ENCODE measurements at regions not wholly inside any gene's neighbourhood (a gene's known extent, or its start where the extent isn't known, plus 50 kb on each side); places are given as distances from the start of the nearest gene placed in this dataset.

- no peak for DNase-seq (ENCODE audit: low read depth)
Measured at GRCh38 chr3:86731501-86731901, 259.4 kb downstream of the VGLL3 start.

DNA sequence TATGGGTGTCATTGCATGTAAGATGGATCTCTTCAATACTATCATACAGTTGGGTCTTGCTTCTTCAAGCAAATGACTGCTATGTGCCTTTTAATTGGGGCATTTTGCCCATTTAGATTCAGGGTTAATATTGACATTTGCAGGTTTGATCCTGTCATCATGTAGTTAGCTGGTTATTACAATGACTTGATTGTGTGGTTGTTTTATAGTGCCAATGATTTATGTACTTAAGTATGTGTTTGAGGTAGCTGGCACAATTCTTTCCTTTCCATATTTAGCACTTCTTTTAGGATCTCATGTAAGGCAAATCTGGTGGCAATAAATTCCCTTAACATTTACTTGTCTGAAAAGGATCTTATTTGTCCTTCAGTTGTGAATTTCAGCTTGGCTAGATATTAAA lies 267.5 kb downstream of the VGLL3 start:
- DNase-seq (ENCODE audit: low read depth), result no peak

- DNase-seq (ENCODE audit: low read depth), result no peak
Measured at GRCh38 chr3:86711634-86712033, 279.3 kb downstream of the VGLL3 start.

GRCh38 chr3:86708893-86709292 lies 282.1 kb downstream of the VGLL3 start:
- DNase-seq (ENCODE audit: low read depth), result no peak

- peak; percentile 11 for DNase-seq (ENCODE audit: low read depth)
Measured at GRCh38 chr3:86702381-86702958, 288.5 kb downstream of the VGLL3 start.

- DNase-seq (ENCODE audit: low read depth), result no peak
Measured at GRCh38 chr3:86695752-86696151, 295.2 kb downstream of the VGLL3 start.

GRCh38 chr3:86673991-86674390 lies 317.0 kb downstream of the VGLL3 start:
- no peak for DNase-seq (ENCODE audit: low read depth)

DNA sequence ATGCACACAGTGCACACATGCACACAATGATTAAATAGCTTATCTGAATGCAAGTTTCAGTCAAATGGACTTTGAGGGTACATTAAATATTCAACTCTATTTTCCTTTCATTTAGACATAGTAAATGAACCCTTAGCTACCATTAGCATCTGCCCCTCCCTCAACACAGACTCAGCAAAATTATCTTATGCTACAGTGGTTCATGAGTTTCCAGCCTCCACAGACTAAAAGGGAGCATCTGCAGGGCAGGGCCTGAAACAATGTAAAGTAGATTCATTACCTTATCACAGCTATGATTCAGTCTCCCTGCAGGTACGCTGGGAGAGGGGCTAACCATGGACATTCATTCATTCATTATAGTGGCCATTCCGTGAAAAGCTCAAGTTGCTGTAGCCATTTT lies 329.1 kb downstream of the VGLL3 start:
- no peak for DNase-seq (ENCODE audit: low read depth)

GRCh38 chr3:86658876-86659275 lies 332.1 kb downstream of the VGLL3 start:
- no peak for DNase-seq (ENCODE audit: low read depth)

GRCh38 chr3:86654806-86655460 lies 336.0 kb downstream of the VGLL3 start:
- no peak for DNase-seq (ENCODE audit: low read depth)

DNA sequence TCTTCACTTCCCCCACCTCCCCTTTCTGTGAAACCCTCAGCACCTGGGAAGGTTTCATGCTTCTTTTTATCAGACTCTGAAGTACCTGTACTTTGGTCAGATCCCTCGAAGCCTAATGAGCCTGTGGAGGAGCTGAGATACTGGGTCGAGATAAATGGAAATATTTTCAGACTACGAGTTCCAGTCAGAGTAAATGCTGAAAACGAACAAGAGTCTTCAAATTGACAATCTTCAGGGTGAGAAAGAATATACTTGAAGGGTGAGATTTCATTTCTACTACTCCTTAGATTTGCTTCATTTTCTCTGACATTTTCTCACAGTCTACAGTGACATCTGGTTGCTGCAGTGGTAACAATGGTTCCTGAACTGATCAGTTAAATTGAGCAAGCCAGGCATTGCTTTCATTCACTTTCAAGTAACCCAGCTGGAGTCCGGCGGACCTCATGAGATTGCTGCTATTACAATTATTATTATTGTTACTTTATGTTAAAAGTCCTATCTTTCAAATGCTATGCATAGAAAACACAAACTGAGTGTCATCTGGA lies 337.2 kb downstream of the VGLL3 start:
- no peak for DNase-seq (ENCODE audit: low read depth)

- no peak for DNase-seq (ENCODE audit: low read depth)
Measured at GRCh38 chr3:86648087-86648486, 342.9 kb downstream of the VGLL3 start.

DNA sequence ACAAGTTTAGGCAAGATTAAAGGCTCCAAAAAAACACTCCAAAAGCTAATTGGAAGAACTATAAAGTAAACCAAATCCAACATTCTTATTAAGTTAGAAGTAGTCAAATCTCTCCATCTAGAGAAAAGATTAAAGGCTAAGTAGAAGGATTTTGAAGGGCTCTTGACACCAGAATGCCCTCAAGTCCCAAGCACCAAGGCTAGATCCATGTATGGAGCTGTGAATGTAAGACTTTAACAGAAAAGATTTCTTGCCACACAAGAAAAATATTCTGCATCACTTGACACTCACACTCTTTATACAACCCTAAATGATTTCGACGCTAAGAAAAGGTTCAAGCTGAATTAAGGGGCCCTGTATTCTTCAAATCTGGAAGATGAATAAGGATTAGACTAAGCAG lies 345.2 kb downstream of the VGLL3 start:
- no peak for DNase-seq (ENCODE audit: low read depth)

- no peak for DNase-seq (ENCODE audit: low read depth)
Measured at GRCh38 chr3:86634361-86634760, 356.6 kb downstream of the VGLL3 start.

GRCh38 chr3:86629511-86629910 lies 361.4 kb downstream of the VGLL3 start:
- no peak for DNase-seq (ENCODE audit: low read depth)

DNA sequence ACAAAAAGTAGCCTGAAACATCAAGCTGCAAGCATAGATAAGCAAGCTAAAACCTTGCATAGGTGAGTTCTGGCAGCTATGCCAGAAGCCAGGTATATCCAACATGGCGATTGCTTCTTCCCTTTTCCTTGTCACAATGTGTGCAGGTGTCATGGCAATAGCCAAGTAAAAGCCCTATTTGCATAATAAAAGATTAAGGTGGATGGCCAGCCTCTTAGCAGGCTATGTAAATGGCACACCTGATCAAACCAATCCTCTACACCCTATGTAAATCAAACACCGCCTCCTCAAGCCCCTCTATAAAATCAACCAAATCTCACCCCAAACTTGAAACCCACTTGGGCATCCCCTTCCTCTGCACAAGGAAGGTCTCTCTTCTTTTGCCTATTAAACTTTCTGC lies 366.8 kb downstream of the VGLL3 start:
- DNase-seq (ENCODE audit: low read depth), result no peak

GRCh38 chr3:86618706-86619105 lies 372.2 kb downstream of the VGLL3 start:
- no peak for DNase-seq (ENCODE audit: low read depth)

GRCh38 chr3:86605166-86605565 lies 385.8 kb downstream of the VGLL3 start:
- no peak for DNase-seq (ENCODE audit: low read depth)

- DNase-seq (ENCODE audit: low read depth), result no peak
Measured at GRCh38 chr3:86595696-86596095, 395.3 kb downstream of the VGLL3 start.

DNA sequence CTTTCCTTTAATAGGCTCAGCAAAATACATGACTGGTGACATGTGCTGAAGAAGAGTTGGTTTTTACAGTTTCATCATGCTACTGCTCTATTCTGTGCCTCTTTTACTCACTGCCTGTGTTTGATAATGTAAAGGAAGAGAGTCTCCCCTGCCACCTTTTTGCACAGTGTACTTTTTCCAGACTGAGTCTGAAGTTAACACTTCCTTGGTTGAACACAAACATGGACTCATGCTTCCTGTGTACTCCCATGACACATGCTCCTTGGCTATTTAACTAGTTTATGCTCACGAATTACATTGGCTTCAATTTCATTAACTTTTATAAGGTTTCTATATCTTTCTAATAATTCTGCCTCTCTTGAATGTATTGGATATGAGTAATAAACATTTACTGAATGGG lies 396.1 kb downstream of the VGLL3 start:
- no peak for DNase-seq (ENCODE audit: low read depth)

GRCh38 chr3:86578071-86578470 lies 412.9 kb downstream of the VGLL3 start:
- DNase-seq (ENCODE audit: low read depth), result peak; percentile 63

DNA sequence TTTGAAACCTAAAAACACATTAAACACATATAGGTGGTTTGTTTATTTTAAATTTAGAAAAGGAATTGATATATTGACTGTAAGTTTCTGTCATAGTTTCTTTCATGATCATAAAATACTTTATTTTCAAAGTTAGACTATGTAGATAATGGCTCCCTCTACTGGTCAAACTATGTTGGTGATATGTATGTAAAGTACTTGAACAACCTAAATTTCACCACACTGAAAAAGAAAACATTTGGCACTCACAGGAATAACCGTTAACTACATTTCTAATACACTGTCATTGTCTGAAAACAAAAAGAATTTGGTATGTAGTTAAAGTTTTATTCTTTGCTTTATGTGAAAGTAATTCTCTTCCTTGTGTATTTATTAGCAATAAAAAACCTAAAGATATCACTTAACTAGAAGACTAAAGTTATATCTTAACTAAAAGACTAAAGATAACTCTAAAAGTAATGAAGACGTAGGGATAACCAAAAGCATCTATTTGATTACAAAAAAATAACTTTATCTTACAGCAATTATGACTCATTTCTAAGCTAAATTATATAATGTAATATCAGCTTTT lies 427.5 kb downstream of the VGLL3 start:
- peak; percentile 29 for DNase-seq (ENCODE audit: low read depth)

GRCh38 chr3:86562090-86562489 lies 428.9 kb downstream of the VGLL3 start:
- DNase-seq (ENCODE audit: low read depth), result no peak

- no peak for DNase-seq (ENCODE audit: low read depth)
Measured at GRCh38 chr3:86561215-86561614, 429.7 kb downstream of the VGLL3 start.

All from HS-5 (cell line).